ENCODE measurements at regions not wholly inside any gene's neighbourhood (a gene's known extent, or its start where the extent isn't known, plus 50 kb on each side); places are given as distances from the start of the nearest gene placed in this dataset.

DNA sequence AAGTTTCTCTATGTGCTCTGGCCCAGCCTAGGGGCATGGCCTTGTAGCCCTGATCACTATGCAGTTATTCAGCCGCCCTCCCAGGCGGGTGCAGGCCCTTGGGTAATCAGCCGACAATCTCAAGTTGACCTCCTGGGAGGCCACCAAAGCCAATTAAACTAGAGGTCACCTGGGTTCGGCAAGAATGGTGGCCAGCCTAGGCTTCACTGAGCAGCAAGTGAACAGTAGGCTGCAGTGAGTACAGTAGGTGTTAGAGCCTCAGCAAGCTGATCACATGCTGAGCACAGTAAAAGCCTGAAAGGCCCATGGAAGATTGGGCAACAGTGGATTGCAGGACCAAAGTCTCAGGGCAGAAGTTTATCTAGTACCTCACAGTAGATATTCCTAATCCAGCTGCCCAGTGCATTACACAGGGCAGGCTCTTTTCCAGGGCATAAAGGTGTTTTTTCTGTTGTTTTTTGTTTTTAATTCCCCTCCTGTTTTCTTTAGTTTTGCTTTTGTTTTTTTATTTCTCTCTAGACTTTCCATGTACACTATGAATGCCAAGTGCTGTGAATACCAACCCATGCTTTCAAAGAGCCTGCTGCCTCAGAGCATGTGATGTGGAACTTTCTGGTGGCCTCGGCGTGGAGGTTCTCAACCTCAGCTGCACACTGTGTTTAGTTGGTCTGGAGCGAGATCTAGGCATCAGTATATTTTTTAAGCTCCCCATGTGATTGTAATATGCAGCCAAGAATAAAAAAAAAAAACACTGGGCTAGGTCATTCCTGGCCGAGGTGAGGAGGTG is 55.9 kb upstream of the ATL2 start (continued):
- TF ChIP-seq, protein P1, sequence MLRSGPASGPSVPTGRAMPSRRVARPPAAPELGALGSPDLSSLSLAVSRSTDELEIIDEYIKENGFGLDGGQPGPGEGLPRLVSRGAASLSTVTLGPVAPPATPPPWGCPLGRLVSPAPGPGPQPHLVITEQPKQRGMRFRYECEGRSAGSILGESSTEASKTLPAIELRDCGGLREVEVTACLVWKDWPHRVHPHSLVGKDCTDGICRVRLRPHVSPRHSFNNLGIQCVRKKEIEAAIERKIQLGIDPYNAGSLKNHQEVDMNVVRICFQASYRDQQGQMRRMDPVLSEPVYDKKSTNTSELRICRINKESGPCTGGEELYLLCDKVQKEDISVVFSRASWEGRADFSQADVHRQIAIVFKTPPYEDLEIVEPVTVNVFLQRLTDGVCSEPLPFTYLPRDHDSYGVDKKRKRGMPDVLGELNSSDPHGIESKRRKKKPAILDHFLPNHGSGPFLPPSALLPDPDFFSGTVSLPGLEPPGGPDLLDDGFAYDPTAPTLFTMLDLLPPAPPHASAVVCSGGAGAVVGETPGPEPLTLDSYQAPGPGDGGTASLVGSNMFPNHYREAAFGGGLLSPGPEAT (IDR thresholded peaks at IDR 0.05; ENCODE audit: low read depth): no peak
- TF ChIP-seq, protein P2, sequence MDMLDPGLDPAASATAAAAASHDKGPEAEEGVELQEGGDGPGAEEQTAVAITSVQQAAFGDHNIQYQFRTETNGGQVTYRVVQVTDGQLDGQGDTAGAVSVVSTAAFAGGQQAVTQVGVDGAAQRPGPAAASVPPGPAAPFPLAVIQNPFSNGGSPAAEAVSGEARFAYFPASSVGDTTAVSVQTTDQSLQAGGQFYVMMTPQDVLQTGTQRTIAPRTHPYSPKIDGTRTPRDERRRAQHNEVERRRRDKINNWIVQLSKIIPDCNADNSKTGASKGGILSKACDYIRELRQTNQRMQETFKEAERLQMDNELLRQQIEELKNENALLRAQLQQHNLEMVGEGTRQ (IDR thresholded peaks at IDR 0.05; ENCODE audit: borderline replicate concordance, low read depth, low read length): no peak
- TF ChIP-seq ZNF217 (IDR thresholded peaks at IDR 0.05) (no peak), BCL11A (IDR thresholded peaks at IDR 0.05; ENCODE audit: low read depth, low read length) (no peak), BMI1 (IDR thresholded peaks at IDR 0.05; ENCODE audit: borderline replicate concordance) (no peak), BACH1 (IDR thresholded peaks at IDR 0.05; ENCODE audit: borderline replicate concordance) (no peak), RELA (IDR thresholded peaks at IDR 0.05; ENCODE audit: borderline replicate concordance, partially characterized antibody) (no peak), MTA3 (IDR thresholded peaks at IDR 0.05; ENCODE audit: borderline replicate concordance, low read length) (no peak), POLR2AphosphoS2 (IDR thresholded peaks at IDR 0.05; ENCODE audit: low read depth, low read length) (no peak)
- TF ChIP-seq, protein P3, sequence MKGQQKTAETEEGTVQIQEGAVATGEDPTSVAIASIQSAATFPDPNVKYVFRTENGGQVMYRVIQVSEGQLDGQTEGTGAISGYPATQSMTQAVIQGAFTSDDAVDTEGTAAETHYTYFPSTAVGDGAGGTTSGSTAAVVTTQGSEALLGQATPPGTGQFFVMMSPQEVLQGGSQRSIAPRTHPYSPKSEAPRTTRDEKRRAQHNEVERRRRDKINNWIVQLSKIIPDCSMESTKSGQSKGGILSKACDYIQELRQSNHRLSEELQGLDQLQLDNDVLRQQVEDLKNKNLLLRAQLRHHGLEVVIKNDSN (IDR thresholded peaks at IDR 0.05; ENCODE audit: borderline replicate concordance, extremely low read length, insufficient read depth, low read depth, low read length): no peak
- TF ChIP-seq, protein P4, sequence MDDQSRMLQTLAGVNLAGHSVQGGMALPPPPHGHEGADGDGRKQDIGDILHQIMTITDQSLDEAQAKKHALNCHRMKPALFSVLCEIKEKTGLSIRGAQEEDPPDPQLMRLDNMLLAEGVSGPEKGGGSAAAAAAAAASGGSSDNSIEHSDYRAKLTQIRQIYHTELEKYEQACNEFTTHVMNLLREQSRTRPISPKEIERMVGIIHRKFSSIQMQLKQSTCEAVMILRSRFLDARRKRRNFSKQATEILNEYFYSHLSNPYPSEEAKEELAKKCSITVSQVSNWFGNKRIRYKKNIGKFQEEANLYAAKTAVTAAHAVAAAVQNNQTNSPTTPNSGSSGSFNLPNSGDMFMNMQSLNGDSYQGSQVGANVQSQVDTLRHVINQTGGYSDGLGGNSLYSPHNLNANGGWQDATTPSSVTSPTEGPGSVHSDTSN (IDR thresholded peaks at IDR 0.05; ENCODE audit: insufficient replicate concordance, low read depth, low read length): no peak
- TF ChIP-seq, protein P5, sequence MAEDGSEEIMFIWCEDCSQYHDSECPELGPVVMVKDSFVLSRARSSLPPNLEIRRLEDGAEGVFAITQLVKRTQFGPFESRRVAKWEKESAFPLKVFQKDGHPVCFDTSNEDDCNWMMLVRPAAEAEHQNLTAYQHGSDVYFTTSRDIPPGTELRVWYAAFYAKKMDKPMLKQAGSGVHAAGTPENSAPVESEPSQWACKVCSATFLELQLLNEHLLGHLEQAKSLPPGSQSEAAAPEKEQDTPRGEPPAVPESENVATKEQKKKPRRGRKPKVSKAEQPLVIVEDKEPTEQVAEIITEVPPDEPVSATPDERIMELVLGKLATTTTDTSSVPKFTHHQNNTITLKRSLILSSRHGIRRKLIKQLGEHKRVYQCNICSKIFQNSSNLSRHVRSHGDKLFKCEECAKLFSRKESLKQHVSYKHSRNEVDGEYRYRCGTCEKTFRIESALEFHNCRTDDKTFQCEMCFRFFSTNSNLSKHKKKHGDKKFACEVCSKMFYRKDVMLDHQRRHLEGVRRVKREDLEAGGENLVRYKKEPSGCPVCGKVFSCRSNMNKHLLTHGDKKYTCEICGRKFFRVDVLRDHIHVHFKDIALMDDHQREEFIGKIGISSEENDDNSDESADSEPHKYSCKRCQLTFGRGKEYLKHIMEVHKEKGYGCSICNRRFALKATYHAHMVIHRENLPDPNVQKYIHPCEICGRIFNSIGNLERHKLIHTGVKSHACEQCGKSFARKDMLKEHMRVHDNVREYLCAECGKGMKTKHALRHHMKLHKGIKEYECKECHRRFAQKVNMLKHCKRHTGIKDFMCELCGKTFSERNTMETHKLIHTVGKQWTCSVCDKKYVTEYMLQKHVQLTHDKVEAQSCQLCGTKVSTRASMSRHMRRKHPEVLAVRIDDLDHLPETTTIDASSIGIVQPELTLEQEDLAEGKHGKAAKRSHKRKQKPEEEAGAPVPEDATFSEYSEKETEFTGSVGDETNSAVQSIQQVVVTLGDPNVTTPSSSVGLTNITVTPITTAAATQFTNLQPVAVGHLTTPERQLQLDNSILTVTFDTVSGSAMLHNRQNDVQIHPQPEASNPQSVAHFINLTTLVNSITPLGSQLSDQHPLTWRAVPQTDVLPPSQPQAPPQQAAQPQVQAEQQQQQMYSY (CRISPR knock-in tag; IDR thresholded peaks at IDR 0.05): no peak
